Effector memory CD4-positive, alpha-beta T cell (primary cell): ENCODE measurements at regions not wholly inside any gene's neighbourhood (a gene's known extent, or its start where the extent isn't known, plus 50 kb on each side); places are given as distances from the start of the nearest gene placed in this dataset.

Experiments
- DNase-seq, 3 donors: peaks; one replicate each; pipeline ENCODE4 v3.0.0-alpha.2; 2020
- H3K27ac ChIP-seq: 2 replicates; pipeline ENCODE4 v1.7.0; 2013; ENCODE audit warnings: mild to moderate bottlenecking, low read length, moderate library complexity; ENCODE audit not compliant: insufficient read depth, poor library complexity, severe bottlenecking
- H3K27me3 ChIP-seq: replicated peaks from 2 replicates; pipeline ENCODE4 v1.7.0; 2013; ENCODE audit warnings: mild to moderate bottlenecking, low read length; ENCODE audit not compliant: insufficient read depth, control insufficient read depth, poor library complexity, severe bottlenecking
- H3K36me3 ChIP-seq: 2 replicates; pipeline ENCODE4 v1.7.0; 2013; ENCODE audit warnings: mild to moderate bottlenecking, low read length, moderate library complexity; ENCODE audit not compliant: control insufficient read depth, insufficient read depth
- H3K4me1 ChIP-seq: 2 replicates; pipeline ENCODE4 v1.7.0; 2013; ENCODE audit warnings: low read length, mild to moderate bottlenecking; ENCODE audit not compliant: control insufficient read depth, insufficient read depth, poor library complexity, severe bottlenecking
- H3K4me3 ChIP-seq: 2 replicates; pipeline ENCODE4 v1.7.0; 2013; ENCODE audit warnings: low read length, low read depth, mild to moderate bottlenecking; ENCODE audit not compliant: insufficient read depth, poor library complexity, severe bottlenecking
- H3K9me3 ChIP-seq: 2 replicates; pipeline ENCODE4 v1.7.0; 2013; ENCODE audit warnings: mild to moderate bottlenecking, low read length, moderate library complexity; ENCODE audit not compliant: control insufficient read depth

DNA sequence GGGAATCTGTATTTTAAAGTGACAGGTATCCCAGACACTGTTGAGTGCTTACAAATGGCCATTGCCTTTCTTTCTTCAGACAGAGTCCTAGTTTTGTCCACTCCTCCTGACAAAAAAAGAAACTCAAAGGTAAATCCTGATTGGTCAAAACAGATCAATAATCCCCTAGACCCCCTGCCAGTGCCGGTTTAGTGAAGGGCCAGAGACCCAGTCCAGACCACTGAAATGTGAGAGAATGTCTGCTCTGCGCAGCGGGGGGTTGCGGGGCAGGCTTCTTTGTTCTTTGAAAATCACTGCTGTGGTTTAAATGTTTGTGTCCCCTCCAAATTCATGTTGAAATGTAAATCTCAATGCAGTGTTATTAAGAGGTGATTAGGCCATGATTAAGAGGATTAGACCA is 177.7 kb upstream of the GPR26 start:
- no peaks in the 10 kb centered on the region for H3K4me1 ChIP-seq
- H3K27me3 ChIP-seq, result peaks cover 4% of the 10 kb centered on the region
- H3K4me3 ChIP-seq, result no peak overlapping the region
- H3K36me3 ChIP-seq, result no peaks in the 10 kb centered on the region
- no peaks in the 10 kb centered on the region for H3K9me3 ChIP-seq
- no peak overlapping the region for H3K27ac ChIP-seq
- DNase-seq, result no peak

DNA sequence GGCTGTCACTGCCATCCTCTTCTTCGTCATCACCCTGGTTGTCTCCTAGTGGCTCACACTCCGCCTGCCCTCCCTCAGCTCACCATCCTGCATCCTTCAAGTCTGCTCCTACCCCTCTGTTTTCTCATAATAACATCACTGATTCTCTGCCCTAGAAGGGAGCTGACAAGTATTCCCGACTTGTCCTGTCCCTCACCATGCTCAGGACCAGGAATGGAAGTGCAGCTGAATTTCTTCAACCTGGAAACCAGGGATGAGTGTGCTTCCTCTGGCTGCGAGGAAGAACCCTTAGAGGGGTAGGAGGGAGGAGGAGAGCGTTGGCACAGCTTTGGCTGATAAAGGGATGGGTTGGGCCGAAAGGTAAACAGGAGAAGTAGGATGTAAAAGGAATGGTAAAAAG is 174.8 kb upstream of the GPR26 start:
- H3K4me3 ChIP-seq, result no peak overlapping the region
- DNase-seq, result no peak
- no peaks in the 10 kb centered on the region for H3K36me3 ChIP-seq
- H3K27ac ChIP-seq, result no peak overlapping the region
- no peaks in the 10 kb centered on the region for H3K4me1 ChIP-seq
- peaks cover 4% of the 10 kb centered on the region for H3K27me3 ChIP-seq
- no peaks in the 10 kb centered on the region for H3K9me3 ChIP-seq

DNA sequence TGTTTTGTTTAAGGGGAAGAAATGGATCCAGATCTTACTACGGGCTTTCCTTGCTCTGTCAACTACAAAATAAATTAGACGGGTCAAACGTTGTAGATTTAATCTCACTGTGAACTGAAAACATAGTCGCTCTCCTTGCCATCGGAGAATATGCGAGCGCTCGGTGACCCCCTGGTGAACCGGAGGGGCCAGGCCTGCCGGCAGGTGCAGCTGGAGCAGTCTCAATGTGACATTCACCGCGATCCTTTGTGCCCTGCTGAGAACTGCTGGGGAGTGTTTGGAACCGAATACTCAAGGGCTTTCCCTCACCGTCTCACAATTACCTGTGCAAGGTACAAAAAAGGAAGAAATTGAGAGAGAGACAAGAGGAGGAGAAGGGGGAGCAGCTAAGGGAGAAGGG is 174.1 kb upstream of the GPR26 start:
- DNase-seq, result no peak
- H3K4me3 ChIP-seq, result no peak overlapping the region
- no peaks in the 10 kb centered on the region for H3K36me3 ChIP-seq
- H3K27me3 ChIP-seq, result peaks cover 4% of the 10 kb centered on the region
- no peaks in the 10 kb centered on the region for H3K4me1 ChIP-seq
- H3K9me3 ChIP-seq, result no peaks in the 10 kb centered on the region
- H3K27ac ChIP-seq, result no peak overlapping the region

DNA sequence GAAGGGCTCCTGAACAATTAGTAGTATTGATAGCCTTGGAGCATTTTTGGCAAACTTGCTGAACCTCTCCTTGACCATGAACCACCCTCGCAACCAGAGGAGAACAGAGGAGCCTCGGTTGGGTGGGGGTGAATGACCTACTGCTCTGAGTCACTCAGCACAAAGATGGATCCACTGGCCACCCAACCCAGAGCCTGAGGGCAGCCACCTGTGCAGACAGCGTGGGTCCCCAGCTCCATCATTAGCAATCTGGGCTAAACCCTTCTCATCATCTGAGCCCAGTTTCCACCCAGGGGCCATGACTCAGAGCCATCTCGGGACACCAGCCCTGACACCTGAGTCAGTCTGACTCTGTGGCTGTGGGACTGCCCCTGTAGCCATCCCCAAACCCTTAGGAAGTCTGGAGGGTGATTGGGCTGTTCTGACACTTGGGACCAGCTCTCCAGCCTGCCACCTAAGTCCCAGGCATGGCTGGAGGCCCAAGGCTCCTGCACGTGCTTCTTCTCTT is 171.8 kb upstream of the GPR26 start:
- H3K4me1 ChIP-seq, result no peaks in the 10 kb centered on the region
- H3K4me3 ChIP-seq, result no peak overlapping the region
- H3K9me3 ChIP-seq, result no peaks in the 10 kb centered on the region

GRCh38 chr10:123496375-123496774 is 169.8 kb upstream of the GPR26 start:
- Histone ChIP-seq H3K4me1 (no peaks in the 10 kb centered on the region), H3K4me3 (no peak overlapping the region), H3K9me3 (no peaks in the 10 kb centered on the region), H3K27ac (no peak overlapping the region), H3K27me3 (no peaks in the 10 kb centered on the region), H3K36me3 (no peaks in the 10 kb centered on the region)
- no peak for DNase-seq

More for the DNA sequence above, 171.8 kb upstream of the GPR26 start:
- DNase-seq, result no peak
- Histone ChIP-seq H3K27ac (no peak overlapping the region), H3K27me3 (peaks cover 4% of the 10 kb centered on the region), H3K36me3 (no peaks in the 10 kb centered on the region)

- H3K9me3 ChIP-seq, result no peaks in the 10 kb centered on the region
- H3K27me3 ChIP-seq, result no peaks in the 10 kb centered on the region
- H3K36me3 ChIP-seq, result no peaks in the 10 kb centered on the region
- no peaks in the 10 kb centered on the region for H3K4me1 ChIP-seq
- H3K4me3 ChIP-seq, result no peak overlapping the region
- DNase-seq, result no peak
- H3K27ac ChIP-seq, result no peak overlapping the region
Observed at GRCh38 chr10:123496996-123497660, 169.0 kb upstream of the GPR26 start.

DNA sequence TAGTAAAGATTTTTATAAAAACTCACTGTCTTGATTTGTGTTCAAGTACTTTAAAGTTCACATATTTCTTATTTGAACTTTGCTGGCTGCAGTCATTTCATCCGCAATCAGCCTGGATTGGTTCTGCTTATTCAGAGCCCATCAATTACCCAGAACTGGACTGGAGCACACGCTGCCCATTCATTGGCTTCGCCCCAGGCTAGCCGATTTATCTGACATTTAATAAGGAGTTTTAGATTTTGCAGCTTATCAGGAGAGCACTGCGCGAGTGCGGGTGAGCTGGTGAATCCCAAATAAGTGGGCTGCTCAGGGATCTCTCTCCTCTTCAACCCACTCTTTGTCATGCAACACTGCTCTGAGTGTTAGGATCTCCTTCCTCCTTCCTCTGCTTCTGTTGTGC is 166.0 kb upstream of the GPR26 start:
- no peaks in the 10 kb centered on the region for H3K9me3 ChIP-seq
- no peak overlapping the region for H3K27ac ChIP-seq
- DNase-seq, result no peak
- no peaks in the 10 kb centered on the region for H3K4me1 ChIP-seq
- no peaks in the 10 kb centered on the region for H3K27me3 ChIP-seq
- no peak overlapping the region for H3K4me3 ChIP-seq
- no peaks in the 10 kb centered on the region for H3K36me3 ChIP-seq

- no peaks in the 10 kb centered on the region for H3K36me3 ChIP-seq
- H3K27me3 ChIP-seq, result no peaks in the 10 kb centered on the region
- no peak overlapping the region for H3K4me3 ChIP-seq
- DNase-seq, result no peak
- no peaks in the 10 kb centered on the region for H3K4me1 ChIP-seq
- H3K27ac ChIP-seq, result no peak overlapping the region
- no peaks in the 10 kb centered on the region for H3K9me3 ChIP-seq
Observed at GRCh38 chr10:123501148-123501547, 165.0 kb upstream of the GPR26 start.

DNA sequence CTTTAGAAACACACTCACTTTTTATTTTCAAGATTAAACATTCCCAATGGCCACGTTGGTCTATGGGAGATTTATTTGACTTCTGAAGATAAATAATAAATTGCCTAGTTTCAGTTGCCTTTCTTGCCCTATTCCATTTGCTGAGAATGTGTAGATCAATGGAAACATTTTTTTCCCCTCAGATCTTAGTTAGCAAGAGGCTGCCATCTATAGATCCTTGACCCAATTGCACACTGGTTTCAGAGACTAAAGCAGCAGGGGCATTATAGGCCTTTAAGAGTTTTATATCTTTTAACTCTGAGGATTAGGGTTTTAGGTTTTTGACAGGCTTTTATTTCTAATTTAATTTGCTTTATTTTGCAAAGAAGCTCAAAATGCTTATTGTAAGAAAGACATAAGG is 163.2 kb upstream of the GPR26 start:
- no peaks in the 10 kb centered on the region for H3K4me1 ChIP-seq
- DNase-seq, result no peak

GRCh38 chr10:123506455-123506854 is 159.7 kb upstream of the GPR26 start:
- H3K9me3 ChIP-seq, result no peaks in the 10 kb centered on the region
- no peaks in the 10 kb centered on the region for H3K4me1 ChIP-seq
- no peak for DNase-seq
- no peak overlapping the region for H3K27ac ChIP-seq
- H3K36me3 ChIP-seq, result no peaks in the 10 kb centered on the region
- no peak overlapping the region for H3K4me3 ChIP-seq
- H3K27me3 ChIP-seq, result no peaks in the 10 kb centered on the region

More for the DNA sequence above, 163.2 kb upstream of the GPR26 start:
- Histone ChIP-seq H3K27ac (no peak overlapping the region), H3K4me3 (no peak overlapping the region), H3K27me3 (no peaks in the 10 kb centered on the region), H3K36me3 (no peaks in the 10 kb centered on the region), H3K9me3 (no peaks in the 10 kb centered on the region)
